Activated naive CD4-positive, alpha-beta T cell treated with anti-CD3 and anti-CD28 coated beads, Interleukin-2, amount 50 U/mL, for 16 hours (primary cell): ENCODE measurements at regions not wholly inside any gene's neighbourhood (a gene's known extent, or its start where the extent isn't known, plus 50 kb on each side); places are given as distances from the start of the nearest gene placed in this dataset.
"Not testable (repeated sequence)": the region's sequence is repeated elsewhere in the genome, so short reads cannot be mapped to it uniquely, and the experiment has no call there.

Source experiments
- DNase-seq: peaks from one replicate; pipeline ENCODE4 v3.0.0-alpha.2; 2020

DNA sequence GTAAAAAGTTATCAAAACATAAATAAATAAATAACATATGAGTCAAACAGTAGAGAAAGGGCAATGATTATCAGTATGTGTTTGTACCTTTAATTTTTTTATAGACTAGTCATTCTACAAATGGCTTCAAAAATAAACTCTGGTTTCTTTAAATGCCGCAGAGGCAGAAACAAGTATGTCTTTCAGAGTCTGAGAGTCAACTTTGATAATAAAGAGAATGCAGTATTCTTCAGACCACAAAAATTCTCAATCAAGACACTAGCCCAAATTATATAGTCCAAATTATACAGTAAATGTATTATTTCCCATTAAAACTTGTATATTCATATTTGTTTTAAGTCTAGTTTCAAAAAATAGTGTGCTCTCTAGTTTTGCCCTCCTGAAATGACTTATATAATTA lies 1142.3 kb downstream of the NXPH1 start:
- DNase-seq: no peak

DNA sequence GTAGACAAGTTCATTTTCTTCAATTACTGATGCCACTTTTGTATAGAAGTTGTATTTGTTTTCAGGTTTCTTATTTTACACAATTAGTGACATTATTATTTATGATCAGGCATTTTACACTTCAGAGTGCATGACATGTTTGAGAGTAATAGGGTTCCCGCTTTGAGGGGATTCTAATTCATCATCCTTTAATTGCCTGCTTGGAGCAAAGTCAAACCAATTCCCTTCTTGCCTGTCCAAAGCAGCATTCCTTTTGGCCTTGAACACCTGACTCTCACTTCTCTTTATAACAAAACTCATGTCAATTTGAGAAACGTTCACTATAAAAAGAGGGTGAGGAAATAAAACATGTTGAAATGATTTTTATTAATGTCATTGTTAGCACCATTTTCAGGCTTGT lies 1149.4 kb downstream of the NXPH1 start:
- DNase-seq: no peak

DNA sequence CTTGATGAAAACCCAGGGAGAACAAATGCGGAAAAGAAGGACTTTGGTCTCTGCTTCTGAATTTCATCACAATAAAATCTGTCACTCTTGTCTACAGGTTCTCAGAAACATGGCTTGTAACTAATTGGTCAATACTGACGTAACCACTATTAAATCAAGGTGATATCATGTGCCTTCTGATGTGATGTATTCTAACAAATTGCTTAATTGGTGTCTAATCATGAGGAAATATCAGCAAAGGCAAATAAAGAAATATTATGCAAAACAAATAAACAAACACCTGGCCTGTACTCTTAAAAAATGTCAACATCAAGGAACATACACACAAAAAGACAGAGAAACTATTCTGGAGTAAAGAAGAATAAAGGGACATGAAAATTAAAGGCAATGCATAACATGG lies 1165.0 kb downstream of the NXPH1 start:
- DNase-seq: no peak

DNA sequence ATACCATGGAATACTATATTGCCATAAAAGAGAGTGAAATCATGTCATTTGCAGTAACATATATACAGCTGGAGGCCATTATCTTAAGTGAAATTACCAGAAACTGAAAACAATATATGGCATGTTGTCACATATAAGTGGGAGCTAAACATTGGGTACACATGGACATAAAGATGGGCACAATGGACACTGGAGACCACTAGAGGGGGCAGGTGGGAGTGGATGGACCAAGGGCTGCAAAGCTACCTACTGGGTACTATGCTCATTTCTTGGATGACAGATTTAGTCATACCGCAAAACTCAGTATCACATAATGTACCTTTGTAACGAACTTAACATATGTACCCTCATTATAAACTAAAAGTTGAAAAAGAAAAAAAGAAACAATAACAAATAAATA lies 1167.6 kb downstream of the NXPH1 start:
- DNase-seq: no peak

DNA sequence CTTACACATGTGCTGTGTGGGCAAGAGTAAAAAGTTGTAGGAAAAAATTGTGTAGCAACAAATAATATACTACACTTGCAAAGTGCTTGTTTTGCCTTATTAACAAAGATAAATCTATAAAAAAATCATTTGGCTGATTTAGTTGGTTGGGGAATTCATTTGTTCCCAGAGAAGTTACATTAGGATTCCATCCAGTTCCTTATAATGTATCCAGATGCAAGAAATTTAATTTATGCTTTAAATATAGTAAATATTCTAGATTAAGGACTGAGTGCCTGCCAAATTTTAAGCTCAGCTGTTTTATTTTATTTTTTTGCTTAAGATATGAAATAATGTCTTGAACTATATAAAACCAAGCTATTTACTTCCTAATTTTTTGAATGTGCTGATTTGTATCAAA lies 1169.9 kb downstream of the NXPH1 start:
- no peak for DNase-seq

DNA sequence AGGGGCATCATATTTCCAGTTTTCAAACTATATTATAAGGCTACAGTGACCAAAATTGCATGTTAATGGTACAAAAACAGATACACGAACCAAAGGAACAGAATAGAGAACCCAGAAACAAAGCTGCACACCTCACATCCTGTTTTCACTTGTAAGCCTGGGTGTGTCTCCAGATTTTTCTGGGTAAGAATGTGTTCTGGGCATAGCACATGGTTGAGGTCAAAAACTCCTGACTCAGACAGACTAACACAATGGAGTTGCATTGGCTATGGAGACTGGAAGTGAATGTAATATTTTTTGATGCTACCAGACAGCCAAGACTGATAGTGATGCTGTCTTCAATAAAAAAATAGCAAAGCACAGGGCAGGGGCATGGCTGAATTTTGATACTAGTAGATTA lies 1175.2 kb downstream of the NXPH1 start:
- DNase-seq: no peak

DNA sequence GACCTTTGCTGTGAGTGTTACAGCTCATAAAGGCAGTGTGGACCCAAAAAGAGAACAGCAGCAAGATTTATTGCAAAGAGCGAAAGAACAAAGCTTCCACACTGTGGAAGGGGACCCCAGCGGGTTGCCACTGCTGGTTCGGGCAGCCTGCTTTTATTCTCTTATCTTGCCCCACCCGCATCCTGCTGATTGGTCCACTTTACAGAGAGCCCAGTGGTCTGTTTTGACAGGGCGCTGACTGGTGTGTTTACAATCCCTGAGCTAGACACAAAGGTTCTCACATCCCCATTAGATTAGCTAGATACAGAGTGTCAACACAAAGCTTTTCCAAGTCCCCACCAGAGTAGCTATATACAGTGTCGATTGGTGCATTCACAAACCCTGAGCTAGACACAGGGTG lies 1187.5 kb downstream of the NXPH1 start:
- DNase-seq: not testable (repeated sequence)

DNA sequence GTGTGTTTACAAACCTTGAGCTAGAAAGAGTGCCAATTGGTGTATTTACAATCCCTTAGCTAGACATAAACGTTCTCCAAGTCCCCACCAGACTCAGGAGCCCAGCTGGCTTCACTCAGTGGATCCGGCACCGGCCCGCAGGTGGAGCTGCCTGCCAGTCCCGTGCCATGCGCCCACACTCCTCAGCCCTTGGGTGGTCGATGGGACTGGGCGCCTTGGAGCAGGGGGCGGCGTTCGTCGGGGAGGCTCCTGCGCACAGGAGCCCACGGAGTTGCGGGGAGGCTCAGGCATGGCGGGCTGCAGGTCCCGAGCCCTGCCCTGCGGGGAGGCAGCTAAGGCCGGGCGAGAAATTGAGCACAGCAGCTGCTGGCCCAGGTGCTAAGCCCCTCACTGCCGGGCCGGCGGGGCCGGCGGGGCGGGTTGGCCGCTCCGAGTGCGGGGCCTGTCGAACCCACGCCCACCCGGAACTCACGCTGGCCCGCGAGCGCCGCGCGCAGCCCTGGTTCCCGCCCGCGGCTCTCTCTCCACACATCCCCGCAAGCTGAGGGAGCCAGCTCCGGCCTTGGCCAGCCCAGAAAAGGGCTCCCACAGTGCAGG lies 1188.0 kb downstream of the NXPH1 start:
- DNase-seq: not testable (repeated sequence)

DNA sequence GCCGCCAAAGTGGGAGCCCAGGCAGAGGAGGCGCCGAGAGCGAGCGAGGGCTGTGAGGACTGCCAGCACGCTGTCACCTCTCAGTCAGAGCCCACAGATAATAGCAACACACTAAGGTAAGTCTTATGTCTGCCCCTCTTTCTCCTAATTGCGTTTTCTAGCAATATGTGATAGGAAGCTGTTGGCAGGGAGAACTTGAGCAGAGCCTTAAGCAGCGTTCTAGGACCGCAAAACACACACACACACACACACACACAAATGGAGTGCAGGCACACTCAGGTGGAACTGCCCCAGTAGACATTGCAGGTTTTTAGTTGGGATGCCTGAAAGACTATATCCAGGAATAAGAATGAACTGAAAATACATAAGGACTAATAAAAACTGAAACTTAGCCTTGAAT lies 1188.5 kb downstream of the NXPH1 start:
- no peak for DNase-seq

DNA sequence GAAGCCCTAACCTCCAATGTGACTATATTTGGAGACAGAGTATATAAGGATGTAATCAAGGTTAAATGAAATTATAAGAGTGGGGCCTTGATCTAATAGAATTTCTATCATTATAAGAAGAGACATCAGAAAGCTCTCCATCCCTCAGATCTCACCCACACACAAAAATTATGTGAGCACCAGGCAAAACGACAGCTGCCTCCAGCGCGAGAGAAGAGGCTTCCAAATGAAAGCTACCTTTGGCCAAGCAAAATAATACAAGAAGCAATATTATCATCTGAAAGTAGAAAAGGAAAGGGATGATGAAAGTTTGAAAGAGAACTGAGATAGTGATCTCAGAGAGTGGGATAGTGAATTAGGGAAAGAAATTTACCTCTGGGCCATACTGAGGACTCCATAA lies 1192.5 kb downstream of the NXPH1 start:
- no peak for DNase-seq

DNA sequence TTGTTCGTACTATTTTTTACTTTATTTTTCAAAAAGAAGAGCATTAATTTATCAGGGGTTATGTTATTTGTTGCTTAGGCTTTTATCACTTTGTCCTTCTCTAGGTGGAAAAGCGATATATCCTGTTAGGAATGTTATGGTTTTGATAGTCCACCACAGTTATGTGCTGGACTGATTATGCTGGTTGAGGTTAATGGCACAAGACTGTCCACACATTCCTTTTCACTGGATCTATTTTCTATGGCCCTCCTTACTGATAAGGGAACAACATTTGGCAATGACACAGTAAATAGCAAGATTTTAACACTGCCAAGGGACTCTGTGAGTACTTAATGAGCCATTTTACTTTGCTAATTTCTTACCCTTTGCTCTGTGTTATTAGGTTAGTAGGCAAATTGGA lies 1212.3 kb downstream of the NXPH1 start:
- no peak for DNase-seq

DNA sequence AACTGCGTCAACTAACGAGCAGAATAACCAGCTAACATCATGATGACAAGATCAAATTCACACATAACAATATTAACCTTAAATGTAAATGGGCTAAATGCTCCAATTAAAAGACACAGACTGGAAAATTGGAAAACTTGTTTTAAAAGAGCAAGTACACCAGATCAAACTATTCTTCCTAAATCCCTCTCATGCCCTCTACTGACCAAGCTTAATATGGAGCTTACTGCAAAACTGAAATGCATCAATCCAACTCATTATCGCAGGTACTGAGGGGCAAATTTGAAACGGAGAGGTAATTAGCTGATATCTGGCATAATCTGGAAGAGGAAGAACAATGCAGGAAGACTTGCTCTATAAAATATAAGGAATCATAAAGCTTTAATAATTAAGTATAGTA lies 1223.8 kb downstream of the NXPH1 start:
- DNase-seq: no peak

DNA sequence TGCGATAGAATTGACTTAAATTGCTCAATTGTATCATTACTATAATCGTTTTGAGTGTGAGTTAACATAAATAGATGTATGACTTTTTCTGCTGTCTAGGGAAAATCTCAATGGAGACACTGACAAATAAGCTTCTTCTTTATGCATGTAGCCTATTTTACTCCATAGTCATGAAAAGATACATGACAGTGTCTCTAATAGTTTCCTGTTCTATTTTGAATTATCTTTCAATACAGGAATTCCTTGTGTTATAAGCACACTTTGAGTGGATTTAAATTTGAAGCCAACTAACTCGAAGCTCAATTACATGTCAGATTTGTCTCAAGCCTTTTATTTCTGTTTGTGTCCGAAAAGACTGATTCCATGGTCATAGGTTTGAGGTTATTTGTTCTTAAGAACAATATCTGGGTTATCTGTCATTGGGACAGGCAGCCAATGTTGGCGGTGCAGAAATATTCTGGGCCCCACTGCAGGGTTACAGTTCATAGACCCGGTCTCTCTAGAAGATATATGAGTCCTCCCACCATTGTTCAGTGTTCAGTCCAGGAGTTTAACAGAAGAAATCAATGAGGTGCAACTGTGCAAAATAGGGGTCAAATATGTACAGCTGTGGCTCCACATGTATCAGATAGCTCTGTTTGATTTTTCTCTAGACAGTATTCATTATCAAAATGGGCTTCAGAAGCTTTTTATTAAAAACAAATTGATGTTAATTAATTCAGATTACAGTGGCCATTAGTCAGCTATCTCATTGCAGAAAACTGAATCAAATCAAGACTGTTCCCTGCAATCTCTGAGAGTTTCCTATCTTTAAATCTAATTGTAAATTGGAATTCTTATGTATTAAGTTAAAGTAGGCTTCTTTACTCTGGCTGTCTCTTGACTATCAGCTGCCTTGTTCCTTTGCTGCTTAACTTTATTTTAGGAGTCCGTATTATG lies 1238.8 kb downstream of the NXPH1 start:
- no peak for DNase-seq

DNA sequence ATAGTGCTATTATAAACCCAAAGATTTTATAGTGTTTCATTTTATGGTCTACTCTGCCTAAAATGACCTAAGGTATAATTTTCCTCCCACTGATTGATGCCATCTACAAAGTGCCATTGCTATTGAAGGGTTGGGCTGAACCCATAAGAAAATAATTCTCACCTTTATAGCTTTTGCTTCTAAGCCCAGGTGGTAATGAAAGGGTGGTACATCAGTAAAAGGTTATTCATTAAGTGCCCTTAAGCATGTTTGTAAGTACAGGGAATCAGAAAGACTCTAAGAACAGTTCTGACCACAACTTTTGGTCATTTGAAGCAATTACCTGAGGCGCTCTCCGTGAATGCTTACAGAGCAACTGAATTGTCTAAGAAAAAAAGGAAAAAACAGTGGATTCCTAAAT lies 1247.3 kb downstream of the NXPH1 start:
- DNase-seq: no peak

DNA sequence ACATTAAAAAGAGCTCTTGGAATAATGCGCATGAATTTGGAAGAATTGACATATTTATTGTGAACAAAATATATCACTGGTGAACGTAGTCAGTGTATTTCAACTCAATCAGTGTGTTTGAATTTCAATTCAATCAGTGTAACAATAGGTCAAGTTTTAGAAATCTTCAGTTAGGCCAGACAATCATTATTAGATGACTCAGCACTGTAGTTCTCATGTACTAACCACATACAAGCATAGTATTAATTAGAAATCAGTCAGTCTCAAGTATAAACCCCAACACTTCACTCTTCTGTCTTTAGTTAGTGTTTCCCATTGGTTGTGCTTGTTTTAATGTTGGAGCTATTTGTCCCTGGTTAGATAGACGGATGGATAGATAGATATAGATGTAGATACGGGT lies 1247.9 kb downstream of the NXPH1 start:
- no peak for DNase-seq

DNA sequence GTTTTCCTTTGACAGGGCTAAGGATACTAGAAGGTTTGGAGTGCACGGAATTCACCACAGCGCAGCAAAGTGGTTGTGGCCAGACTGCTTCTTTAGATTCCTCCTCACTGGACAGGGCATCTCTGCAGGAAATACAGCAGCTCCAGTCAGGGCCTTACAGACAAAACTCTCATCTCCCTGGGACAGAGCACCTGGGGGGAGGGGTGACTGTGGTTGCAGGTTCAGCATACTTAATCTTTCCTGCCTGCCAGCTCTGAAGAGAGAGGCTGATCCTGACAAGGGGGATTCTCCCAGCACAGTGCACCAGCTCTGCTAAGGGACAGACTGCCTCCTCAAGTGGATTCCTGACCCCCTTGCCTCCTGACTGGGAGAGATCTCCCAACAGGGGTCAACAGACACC lies 1257.9 kb downstream of the NXPH1 start:
- no peak for DNase-seq

DNA sequence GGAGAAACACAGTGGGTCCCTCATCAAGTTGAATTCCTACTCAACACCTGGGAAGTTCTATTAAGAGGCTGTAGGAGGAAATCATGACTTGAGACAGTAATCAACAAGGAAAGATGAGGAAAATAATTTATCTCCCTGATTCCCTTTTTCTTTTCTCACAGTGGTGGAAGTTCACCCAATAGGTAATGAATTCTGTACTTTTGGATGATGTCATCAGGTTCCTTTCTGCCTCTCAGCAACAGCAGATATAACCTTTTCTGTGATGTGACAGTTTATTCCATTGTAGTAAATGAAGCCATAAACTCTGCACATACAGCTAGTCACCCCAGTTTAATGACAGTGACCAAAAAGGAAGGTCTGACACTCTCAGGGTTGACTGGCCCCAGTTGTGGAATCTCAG lies 1265.0 kb downstream of the NXPH1 start:
- no peak for DNase-seq

DNA sequence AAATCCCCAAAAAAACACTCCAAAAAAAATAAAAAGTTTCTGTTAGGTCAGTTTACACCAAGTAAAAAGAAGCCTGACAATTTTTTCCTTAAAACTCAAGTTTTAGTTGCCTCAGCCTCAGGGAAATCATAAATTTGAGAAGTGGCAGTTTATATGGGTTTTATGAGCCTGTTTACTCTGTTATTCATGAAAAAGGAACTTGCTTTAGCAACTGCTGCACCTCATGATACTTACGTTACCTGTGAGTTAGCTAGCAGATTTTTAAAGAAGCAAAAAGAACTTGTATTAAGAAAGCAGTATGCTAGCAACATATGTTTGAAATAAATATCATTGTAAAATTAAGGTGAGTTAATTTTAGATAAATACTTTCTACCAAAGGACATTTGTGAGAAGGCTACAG lies 1264.5 kb upstream of the PHF14 start:
- no peak for DNase-seq

DNA sequence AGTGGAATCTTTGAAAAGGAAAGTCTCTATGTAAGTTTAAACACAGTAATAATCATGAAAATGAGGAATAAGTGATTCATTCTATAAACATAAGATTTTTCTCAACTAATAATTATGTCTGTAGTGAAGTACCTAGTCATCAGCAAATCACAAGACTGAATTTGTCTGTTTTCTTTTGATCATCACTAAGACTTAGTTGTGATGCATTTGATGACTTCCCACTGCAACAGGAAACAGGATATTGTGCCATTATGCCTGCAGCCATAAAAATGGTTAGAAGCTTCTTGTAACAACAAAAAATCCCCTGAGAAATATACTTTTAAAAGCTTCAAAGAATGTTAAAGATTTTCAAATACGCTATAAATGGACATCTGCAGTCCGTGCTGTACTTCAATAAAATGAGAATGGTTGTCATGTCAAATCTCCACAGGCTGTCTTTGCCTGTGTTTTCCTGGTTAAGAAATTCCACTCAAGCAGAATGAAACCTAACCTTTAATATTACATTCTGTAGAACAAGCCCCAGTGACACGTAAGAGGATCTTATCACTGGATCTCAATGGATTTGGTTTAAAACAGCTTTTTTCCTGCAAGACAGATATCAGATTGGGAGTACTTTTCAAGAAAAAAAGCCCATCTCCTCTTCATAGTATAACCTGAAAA lies 1262.3 kb upstream of the PHF14 start:
- DNase-seq: no peak

DNA sequence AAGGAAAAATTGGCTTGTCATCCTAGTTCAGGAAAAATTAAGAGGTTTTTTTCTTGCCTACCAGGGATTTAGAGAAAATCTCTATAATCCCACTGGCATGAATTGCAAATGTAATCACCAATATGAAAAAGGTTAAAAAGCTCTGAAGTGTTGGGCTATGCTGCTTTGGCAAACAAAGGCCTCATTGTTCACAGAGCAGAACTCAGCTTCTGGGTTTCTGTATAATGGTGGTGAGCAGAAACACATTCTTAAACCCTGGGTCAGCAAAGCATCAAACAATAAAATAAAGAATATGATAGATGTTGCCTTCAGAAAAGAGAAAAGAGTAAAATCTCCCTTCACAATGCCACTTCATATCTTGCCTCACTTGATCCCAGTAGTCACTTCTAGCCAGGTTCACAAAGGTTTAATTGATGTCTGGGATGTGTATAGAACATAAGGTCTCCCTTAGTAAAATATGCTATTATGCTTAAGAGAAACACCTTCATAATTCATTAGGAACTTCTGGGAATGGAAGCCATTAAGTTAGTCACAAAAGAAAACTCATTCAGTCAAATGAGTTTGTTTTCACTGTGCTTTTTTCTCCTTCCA lies 1255.5 kb upstream of the PHF14 start:
- DNase-seq: no peak

DNA sequence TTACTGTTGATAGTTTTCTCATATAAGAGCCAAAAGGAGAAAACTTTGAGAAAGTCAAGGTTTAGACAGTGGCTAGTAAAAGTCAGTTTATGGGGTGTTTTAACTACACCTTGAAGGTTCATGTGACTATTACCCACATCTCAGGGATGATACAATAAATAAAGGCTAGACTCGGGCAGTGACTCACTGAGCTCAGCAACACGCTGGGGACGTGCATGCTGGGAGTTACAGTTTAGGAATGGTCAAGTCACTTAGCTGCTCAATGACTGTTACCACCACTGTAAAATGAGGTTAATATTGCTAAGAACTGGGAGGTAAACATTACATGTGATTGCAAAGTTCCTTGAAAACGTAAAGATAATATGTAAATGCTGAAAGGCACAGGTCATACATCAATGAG lies 1254.4 kb upstream of the PHF14 start:
- no peak for DNase-seq

DNA sequence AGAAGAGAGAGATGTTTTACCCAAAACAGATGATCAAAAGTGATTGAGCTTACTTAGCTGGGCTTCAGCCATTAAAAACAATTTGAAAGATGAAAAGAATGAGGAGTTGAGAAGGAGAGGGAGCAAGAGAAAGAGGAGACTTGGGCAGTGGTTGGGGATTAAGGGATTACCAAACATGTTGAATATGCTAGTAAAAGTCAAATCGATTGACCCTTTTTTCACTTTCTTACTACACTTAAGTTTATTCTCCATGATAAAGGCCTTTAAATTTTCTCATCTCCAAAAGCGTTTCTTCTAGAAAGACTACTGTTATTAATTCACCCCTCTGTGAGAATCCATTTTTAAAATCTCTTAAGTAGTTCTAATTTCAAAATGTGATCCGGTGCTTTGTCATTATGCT lies 1254.0 kb upstream of the PHF14 start:
- no peak for DNase-seq

DNA sequence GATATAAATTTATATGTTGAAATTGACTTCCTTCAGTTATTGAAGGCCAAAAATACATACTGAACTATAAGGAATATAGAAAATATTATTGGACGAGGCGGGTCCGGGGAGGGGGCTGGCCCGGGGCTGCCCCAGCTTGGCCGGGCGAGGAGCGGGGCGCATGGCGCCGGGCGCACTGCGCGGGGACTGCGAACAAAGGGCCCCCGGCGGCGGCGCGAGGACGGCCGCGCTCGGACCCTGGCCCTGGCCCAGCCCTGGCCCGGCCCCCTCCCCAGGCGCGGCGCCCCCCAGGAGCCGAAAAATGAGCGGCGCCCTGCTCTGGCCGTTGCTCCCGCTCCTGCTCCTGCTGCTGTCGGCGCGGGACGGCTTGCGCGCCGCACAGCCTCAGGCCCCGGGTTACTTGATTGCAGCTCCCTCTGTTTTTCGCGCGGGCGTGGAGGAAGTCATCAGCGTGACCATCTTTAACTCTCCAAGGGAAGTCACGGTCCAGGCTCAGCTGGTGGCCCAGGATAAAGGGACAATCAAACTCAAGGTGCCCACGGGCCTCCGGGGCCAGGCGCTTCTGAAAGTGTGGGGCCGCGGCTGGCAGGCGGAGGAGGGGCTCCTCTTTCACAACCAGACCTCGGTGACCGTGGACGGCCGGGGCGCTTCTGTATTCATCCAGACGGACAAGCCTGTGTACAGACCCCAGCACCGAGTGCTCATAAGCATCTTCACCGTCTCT lies 1247.6 kb upstream of the PHF14 start:
- DNase-seq: not testable (repeated sequence)
